Left ventricle myocardium inferior (tissue), 1 donor: ENCODE measurements at regions not wholly inside any gene's neighbourhood (a gene's known extent, or its start where the extent isn't known, plus 50 kb on each side); places are given as distances from the start of the nearest gene placed in this dataset.

ENCODE experiments used
- DNase-seq: peaks from one replicate; pipeline ENCODE4 v3.0.0-alpha.2; 2020
- H3K27ac ChIP-seq: fragments of 200-600 bp; replicated peaks from 2 replicates; pipeline ENCODE4 v1.8.0; 2021
- H3K27me3 ChIP-seq: fragments of 200-600 bp; 2 replicates; pipeline ENCODE4 v1.8.0; 2021; ENCODE audit warnings: low read depth
- H3K36me3 ChIP-seq: fragments of 200-600 bp; 2 replicates; pipeline ENCODE4 v1.8.0; 2021
- H3K4me1 ChIP-seq: fragments of 200-600 bp; 2 replicates; pipeline ENCODE4 v1.8.0; 2021
- H3K4me3 ChIP-seq: fragments of 200-600 bp; 2 replicates; pipeline ENCODE4 v1.8.0; 2021; ENCODE audit warnings: mild to moderate bottlenecking, moderate library complexity
- H3K9me3 ChIP-seq: fragments of 200-600 bp; replicated peaks from 2 replicates; pipeline ENCODE4 v1.8.0; 2021
- intact Hi-C: fragments of 100-400 bp; cut with micrococcal nuclease; formaldehyde crosslinking; loops from one replicate; pipeline ENCODE4 v1.11.0; 2022
- TF ChIP-seq, protein P1 (sequence below): fragments of 200-600 bp; IDR thresholded peaks from 2 replicates; pipeline ENCODE4 v1.8.0; 2021; ENCODE audit warnings: antibody characterized with exemption, mild to moderate bottlenecking, borderline replicate concordance
- donor health status: DM: no; HTN: yes; CAD: no; lungs with severe emphysema.

DNA sequence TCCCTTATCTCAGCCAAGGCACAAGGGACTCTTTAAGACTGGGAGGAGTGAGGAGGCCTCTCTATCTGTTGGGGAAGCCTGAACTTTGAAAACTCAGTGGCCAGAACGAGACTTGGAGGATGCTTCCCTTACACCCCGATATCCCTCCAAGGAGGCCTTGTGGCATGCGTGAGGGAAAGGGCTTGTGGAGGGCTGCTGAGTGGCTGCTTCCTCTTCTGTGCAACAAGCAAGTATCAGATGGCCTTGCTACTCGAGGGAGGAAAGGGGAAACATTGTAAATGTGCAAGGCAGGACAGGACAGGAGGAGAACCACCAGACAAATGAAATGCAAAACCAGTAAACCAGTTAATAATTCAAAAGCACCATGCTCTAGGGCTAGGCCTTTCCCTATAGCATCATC, 306.5 kb upstream of the MAP3K7 start:
- Histone ChIP-seq H3K4me3 (no peak overlapping the region), H3K27ac (no peak overlapping the region), H3K4me1 (no peaks in the 10 kb centered on the region), H3K9me3 (no peaks in the 10 kb centered on the region), H3K36me3 (no peaks in the 10 kb centered on the region), H3K27me3 (no peaks in the 10 kb centered on the region)
- intact Hi-C loops: no loop called here
- TF ChIP-seq, protein P1, sequence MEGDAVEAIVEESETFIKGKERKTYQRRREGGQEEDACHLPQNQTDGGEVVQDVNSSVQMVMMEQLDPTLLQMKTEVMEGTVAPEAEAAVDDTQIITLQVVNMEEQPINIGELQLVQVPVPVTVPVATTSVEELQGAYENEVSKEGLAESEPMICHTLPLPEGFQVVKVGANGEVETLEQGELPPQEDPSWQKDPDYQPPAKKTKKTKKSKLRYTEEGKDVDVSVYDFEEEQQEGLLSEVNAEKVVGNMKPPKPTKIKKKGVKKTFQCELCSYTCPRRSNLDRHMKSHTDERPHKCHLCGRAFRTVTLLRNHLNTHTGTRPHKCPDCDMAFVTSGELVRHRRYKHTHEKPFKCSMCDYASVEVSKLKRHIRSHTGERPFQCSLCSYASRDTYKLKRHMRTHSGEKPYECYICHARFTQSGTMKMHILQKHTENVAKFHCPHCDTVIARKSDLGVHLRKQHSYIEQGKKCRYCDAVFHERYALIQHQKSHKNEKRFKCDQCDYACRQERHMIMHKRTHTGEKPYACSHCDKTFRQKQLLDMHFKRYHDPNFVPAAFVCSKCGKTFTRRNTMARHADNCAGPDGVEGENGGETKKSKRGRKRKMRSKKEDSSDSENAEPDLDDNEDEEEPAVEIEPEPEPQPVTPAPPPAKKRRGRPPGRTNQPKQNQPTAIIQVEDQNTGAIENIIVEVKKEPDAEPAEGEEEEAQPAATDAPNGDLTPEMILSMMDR: no peak
- no peak for DNase-seq

GRCh38 chr6:90892271-90892670, 305.4 kb upstream of the MAP3K7 start:
- H3K4me3 ChIP-seq: no peak overlapping the region
- no peaks in the 10 kb centered on the region for H3K36me3 ChIP-seq
- no peaks in the 10 kb centered on the region for H3K9me3 ChIP-seq
- no peak overlapping the region for H3K27ac ChIP-seq
- H3K4me1 ChIP-seq: no peaks in the 10 kb centered on the region
- H3K27me3 ChIP-seq: no peaks in the 10 kb centered on the region
- DNase-seq: no peak
- intact Hi-C loops: no loop called here
- TF ChIP-seq, protein P1: no peak

- no peaks in the 10 kb centered on the region for H3K4me1 ChIP-seq
- no peaks in the 10 kb centered on the region for H3K36me3 ChIP-seq
- intact Hi-C loops: no loop called here
- TF ChIP-seq, protein P1: no peak
- H3K27me3 ChIP-seq: no peaks in the 10 kb centered on the region
- DNase-seq: no peak
- no peaks in the 10 kb centered on the region for H3K9me3 ChIP-seq
- no peak overlapping the region for H3K27ac ChIP-seq
- no peak overlapping the region for H3K4me3 ChIP-seq
These were observed 304.5 kb upstream of the MAP3K7 start for GRCh38 chr6:90891355-90891754.

- Histone ChIP-seq H3K4me3 (no peak overlapping the region), H3K27ac (no peak overlapping the region), H3K27me3 (no peaks in the 10 kb centered on the region), H3K9me3 (no peaks in the 10 kb centered on the region), H3K4me1 (no peaks in the 10 kb centered on the region), H3K36me3 (no peaks in the 10 kb centered on the region)
- intact Hi-C loops: no loop called here
- TF ChIP-seq, protein P1: no peak
- no peak for DNase-seq
These were observed 303.9 kb upstream of the MAP3K7 start for GRCh38 chr6:90890683-90891330.

DNA sequence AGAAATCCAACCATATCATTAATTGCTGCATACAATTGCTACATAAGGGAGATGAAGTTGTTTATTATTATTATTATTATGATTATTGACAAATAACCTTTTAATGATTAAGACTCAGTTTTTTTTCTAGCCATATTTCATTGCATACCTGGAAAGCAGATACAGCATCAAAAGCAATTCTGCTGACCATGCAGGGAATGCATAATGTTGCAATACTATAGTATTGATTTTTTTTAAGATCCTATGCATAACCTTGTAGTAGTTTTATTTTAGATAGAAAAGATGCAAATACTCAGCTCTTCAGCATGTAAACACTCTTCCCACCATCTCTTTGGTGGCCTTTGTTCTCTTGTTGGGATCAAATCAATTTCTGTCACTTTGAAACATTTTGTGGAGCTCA, 300.9 kb upstream of the MAP3K7 start:
- Histone ChIP-seq H3K36me3 (no peaks in the 10 kb centered on the region), H3K27me3 (no peaks in the 10 kb centered on the region), H3K4me1 (no peaks in the 10 kb centered on the region), H3K4me3 (no peak overlapping the region), H3K27ac (no peak overlapping the region), H3K9me3 (peaks cover 17% of the 10 kb centered on the region)
- intact Hi-C loops: no loop called here
- DNase-seq: no peak
- TF ChIP-seq, protein P1: no peak
